GM18870 (cell line): ENCODE measurements at regions not wholly inside any gene's neighbourhood (a gene's known extent, or its start where the extent isn't known, plus 50 kb on each side); places are given as distances from the start of the nearest gene placed in this dataset.

Source experiments
- ATAC-seq: cut with Tn5 transposase; IDR thresholded peaks from one replicate; pipeline ENCODE4 v1.9.1; 2021; ENCODE audit warnings: moderate library complexity; ENCODE audit not compliant: unreplicated experiment

DNA sequence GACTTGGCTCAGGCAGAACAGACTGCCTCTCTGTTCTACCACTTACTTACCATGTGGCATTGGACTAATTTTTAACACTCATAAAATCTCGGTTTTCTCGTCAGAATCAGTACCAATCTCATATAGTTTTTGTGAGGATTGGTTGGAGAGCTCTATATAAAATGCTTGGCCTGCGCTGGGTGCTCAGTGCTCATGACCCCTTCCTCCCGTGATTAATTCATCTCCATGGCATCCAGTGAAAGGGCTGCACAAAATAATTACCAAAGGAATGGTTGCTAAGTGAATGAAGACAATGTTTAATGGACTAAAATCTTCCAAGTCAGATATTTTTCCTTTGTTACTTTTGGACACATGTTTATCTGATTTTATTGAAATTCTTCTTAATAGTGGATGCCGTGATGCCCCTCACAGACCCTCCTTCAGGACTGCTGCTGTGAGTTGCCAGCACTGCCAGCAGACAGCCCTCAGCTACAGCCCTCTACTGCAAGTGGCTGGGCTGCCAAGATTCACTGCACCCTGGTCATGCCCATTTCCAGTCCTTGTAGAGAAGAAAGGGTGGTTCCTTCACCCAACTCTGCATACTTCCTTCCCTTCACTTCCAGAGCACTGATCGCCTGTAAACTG, 436.5 kb downstream of the LMO4 start:
- ATAC-seq: no peak

DNA sequence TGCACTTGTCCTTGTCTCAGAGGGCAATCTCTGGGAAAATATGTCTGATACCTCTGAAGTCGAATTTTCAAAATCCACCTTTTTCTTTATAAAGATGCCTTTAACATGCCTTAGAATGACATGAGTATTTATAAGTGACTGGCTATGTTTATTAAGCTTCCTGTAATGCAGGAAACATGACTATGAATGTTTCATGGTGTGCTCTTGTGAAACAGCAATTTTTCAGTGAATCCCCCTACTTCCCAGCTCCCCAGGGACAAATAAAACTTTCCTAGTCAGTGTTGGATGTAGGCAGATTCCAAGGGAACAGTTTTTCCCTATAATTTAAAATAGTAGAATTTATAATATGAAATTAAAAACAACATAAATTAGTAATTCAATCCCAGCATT, 437.0 kb downstream of the LMO4 start:
- no peak for ATAC-seq

DNA sequence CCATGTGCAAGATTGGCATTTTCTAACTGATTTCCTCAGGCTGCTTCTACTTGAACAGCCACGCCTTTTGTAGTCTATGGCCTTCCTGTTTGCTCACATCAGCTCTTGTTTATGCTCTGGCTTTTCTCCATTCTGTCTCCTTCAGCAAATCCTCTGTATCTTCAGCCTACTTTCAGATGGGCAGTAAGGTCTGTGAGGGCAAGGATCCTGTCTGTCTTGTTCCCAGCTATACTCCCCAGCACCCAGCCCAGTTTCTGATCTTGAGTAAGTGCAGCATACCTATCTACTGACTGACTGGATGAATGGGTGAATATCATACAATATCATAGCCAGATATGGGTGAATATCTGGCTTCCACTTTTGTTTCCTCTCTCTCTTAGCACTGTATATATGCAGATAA, 438.1 kb downstream of the LMO4 start:
- ATAC-seq: no peak

DNA sequence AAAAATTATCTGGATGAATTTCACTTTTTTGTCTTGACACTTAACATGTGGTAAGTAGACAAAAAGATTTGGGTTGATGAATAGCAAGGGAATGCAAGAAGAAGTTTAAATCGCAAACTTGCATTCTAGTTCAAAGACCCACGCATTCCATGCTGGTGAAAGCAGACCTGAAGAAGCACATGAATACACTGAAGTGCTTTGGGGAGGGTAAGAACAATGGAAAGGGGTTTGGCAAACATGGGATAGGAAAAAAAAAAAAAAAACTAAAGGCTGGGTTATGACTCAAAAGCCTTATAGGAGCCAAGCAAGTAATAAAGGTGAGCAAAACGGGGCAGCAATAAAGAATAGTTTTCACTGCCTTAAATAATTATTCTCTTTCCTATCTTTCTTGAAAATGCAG, 450.2 kb downstream of the LMO4 start:
- ATAC-seq: no peak

DNA sequence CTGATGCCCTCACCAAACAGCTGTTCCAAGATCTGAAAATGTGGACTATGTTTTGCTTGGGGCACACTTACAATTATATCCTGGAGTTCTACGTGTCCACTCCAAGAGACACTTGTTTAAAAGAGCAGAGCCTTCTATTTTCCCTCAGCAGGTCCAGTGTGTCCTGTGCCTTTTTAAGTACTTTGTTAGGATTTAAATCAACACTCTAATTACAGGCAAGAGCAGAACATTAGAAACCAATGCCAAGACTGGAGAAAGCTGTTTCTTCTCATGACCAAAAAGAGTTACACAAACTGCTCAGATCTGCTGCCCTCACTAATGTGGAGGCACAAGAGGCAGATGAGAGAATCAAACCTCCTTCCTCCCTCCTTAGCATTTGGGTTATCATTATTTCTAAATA, 452.9 kb downstream of the LMO4 start:
- no peak for ATAC-seq

DNA sequence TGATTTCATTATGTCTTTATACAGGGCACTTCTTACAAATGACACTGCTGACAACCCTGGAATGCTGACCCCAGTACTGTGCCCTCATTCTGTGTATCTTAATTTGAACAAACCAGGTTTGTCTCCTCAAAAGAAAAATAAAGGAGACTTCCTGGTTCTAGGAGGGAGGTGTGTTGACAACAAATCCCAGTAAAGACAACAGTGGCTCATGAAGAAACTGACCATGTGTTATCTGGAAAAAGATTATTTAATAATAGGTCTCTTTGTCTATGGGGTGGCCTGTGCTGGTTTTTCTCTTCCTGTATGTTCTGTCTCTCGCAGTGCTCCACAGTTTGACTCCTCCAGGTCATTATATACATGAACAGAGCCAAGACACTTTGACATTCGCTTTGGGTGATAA, 454.6 kb downstream of the LMO4 start:
- no peak for ATAC-seq

DNA sequence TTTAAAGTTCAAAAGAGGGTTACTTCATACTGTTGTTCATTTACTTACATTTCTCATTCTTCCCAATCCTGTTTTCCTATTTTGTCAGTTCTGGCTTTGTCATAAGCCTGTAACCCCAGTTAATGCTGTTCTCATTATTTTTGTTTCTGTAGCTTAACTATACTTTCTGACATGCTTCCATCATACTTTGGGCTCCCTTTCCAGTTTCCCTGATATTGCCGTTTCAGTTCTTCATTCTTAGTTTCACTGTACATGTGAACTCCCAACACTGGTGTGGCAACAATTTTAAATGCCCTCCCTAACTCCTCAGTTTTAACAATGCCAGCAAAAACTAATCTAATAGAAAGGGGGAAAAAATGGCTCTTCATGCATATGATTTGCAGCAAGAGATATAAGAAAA, 456.7 kb downstream of the LMO4 start:
- ATAC-seq: no peak

DNA sequence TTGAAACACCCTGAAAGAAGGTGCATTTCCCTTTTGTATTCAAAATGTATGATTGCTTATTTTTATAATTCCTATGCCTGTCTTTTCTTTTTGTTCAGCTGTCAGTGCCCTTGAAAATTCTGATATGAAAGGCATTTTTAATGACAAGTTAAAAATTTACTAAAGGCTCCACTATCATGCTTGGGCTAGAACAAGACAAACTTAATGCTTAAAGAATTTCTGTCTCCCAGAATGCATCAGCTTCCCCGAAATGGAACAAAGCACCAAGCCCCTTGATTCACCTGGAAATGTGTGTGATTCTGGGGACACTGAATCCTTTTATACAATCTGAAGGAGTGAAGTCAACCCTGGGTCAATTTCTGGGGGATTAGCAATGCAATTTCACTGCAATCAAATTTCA, 457.5 kb downstream of the LMO4 start:
- no peak for ATAC-seq

DNA sequence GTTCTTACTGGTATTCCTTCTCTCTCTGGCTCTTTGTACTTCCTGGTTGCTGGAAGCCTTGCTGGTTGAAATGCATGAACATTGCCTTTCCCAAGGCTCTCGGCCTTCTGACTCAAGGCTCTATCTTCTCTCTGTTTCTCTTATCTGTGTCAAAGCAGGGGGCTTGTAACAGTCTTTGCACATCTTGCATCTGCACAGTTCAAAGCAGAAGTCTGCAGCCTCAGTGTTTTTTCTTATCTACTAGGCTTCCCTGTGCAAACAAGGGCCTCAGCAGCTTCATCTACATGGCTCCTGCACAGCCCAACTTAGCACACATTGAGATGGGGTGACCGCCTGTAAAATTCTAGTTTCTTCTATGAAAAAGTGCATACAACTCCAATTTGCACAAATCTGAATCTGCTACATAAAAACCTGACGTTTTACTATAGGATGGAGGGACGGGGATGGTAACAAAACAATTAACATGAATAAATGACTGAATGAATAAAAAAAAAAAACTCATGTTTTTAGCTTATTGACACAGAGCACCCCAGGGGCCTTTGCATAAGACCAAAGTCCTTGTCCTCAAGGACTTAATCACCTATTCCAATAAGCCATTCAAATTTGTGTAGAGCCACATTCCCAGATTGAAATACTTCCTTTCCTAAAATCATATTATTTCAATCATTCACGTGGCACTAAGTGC, 458.3 kb downstream of the LMO4 start:
- ATAC-seq: no peak

DNA sequence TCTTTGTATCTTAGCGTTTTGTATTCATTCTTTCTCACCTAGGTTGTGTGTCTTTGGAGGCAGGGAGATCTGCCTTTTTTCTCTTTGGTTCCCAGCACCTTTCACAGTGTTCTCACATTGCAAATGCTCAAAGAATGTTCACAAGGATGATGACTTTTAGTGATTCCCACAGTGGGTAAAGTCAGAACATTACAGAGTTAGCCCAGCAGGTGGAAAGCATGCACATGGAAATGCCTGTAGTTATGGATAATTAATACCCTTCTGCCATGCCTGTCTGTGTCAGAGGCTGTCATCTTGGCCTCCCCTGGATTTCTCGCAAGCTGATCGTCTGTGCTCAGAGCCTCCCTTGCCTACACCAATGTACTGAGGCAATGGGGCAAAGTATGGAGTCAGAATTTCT, 458.9 kb downstream of the LMO4 start:
- no peak for ATAC-seq

DNA sequence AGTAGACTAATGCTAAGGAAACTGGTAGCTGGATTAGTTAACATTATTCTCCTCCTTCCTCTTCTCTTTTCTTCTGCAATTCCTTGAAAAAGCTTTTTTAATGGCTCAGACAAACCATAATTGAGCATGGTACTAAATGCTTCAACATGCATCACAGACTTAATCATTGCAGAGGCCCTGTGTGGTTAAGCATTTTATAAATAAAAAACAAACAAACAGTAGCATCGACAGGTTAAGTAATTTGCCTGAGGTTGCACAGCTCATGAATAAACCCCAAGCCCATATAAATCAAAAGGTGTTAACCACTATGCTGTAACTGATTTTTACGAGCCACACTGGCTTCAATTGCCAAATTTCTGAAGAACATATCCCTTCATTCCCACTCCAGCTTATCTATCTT, 462.1 kb downstream of the LMO4 start:
- ATAC-seq: no peak

DNA sequence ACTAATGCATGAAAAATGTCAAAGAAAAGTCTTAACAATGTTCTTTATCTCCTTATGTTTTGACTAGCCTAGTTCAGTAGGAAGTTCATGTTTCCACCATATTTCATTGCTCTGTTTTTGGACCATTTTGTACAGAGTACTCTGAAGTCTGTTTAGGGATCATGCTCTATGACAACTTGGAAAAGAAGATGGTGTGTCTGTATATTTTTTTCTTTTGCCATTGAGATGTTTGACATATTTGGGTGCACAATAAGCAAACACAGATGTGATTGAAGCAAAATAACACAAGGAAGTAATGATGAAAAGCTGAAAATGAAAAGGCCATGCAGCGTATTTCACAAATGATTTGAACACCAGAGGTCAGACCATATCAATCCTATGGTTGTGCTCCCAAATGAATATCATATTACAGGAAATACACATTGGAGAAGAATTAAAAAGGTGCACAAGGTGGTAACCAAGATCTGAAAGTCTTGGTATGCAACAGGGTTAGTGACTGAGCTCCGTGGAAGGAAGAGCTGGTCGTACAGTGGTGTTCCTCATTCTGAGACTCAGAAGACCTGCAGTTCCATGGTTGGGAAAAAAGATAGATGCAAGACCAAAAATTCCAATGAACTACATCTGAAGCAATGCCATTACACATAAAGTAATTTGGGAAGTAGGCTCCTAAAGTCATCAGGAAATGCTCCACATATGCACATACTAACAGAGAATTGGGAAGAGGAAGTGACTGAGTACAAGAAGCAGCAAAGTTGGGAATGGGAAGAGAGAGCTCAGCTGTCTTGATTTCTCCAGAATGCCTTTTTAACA, 463.5 kb downstream of the LMO4 start:
- no peak for ATAC-seq

DNA sequence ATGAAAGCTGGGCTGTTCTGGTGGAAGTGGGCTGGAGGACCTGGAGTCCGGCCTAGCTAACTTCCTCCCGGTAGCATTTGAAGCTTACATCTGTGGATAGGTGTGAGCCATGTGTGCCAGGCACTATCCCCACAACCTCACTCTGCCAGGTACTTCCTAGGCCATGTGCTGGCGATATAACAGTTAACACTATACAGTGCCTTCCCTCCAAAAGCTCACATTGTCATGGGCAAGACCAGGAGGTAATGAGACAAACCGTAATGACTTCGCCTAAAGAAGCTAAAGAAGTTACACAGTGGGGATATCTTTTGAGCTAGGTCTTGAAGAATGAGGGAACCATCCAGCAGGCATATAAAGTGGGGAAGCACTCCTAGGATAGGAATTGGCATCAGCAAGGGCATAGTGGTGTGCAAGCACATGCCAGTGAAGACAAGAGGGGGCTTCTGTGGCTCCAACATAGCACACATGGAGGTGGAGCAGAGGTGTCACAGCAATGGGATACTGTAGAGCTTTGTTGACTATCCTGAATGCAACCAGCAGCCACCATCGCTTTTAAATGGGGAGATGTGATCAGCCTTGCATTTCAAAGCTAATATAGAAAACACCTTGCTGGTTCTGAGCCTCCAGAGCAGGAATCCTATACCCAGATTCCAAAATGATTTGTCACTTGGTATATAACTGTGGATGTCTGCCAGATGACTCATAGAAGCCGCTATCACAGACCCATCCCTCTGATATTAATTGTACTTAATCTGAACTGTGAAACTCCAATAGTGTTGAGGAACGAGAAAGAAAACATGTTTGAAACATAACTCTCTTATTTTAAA, 466.3 kb downstream of the LMO4 start:
- ATAC-seq: no peak

DNA sequence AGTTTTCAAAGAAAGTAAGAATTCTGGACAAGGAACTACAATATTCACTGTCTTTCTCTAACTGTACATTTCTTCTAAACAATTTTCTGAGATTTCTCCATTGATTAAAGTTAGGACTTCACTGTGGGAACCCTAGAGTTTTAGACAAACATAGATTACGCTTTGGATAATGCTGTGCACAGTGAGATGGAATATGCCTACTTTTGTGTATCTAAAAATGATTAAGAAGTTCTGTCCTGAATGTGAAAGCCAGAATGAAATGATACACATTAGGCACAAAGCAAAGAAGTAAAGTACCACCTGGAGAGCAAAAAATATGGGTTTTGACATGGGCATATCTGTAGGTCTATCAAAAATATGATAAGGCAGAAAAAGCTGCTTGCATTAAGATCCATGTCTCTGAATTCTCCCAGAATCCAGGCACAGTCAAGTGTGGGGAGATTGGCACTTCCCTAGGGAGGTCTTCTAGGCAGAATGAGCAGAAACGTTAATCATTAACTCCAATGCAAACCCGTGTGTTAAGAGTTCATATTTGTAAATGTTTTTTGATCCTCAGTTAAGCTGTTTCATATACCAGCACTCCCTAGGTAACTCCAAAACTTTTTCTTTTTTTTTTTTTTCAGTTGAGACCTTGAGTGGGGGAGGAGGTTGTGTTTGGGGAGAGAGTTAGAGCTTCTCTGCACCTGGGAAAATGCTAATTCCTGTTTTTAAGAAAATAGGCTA, 467.1 kb downstream of the LMO4 start:
- no peak for ATAC-seq

DNA sequence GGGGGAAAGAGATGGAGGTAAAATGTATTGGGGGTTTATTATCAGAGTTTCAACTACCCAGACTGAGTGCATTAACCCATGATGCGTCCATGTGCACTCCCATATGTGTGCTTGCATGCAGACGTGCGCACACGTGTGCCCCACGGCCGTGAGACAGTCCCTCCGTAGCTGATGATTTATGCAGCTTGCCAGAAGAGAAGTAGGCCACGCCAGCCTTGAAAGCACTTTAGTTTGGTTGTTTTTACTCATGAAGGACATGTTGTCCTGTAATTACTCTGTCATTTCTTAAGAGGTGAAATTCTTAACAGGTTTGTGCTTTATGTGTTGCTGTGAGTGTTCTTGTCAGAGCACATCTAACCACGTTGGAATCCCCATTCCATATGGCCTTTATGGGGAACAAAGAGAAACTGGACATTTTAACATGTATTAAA, 467.8 kb downstream of the LMO4 start:
- no peak for ATAC-seq

DNA sequence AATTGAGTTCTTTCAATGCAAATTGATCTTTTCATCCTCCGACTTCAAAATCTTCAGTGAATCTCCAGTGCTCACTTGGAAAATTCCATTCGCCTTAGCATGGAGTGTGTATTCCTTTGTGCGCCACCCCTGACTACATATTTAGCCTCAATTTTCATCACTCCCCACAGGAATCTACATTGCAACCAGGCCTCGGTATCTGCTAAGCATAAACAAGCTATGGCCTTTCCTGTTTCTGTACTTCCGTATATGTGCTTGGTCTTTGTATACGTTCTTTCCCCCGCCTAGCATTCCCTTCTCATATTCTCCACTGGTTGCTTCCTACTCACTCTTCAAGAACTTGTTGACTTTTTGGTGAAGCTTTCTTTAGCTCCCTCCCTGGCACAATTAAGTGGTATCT, 470.8 kb downstream of the LMO4 start:
- ATAC-seq: no peak

DNA sequence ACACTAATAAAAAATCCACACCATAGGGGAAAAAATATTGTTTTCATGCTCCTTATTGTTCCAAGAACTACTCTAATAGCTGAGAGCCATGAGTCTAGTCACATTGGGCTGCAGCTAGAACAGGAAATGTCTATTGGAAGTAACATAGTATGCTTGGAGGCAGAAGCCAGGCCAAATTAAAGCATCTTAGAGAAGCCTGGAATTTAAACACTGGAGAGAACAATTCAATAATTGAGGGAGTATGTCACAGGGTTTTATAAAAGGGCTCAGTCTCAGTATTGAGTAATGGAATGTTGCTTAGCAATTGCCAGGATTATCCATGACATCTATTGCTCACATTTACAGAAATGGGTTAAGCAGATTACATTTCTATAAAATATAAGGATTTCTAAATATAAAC, 471.3 kb downstream of the LMO4 start:
- no peak for ATAC-seq

DNA sequence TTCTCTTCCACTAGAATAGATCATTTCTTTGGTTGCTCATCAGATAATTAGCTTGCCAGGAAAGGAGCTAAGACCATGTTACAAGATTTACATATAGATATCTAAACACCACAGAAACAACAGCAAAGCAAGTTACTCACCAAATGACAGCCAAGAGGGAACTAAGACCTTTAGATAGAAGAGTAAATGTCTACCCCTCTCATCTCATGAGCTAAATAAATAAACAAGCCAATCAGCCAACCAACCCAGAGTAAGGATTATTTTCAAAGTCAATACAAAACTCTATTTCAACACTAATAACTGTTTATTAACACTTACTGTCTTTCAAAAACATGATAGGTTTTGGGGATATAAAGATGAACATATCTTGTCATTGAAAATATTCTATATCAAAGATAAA, 474.7 kb downstream of the LMO4 start:
- ATAC-seq: no peak

DNA sequence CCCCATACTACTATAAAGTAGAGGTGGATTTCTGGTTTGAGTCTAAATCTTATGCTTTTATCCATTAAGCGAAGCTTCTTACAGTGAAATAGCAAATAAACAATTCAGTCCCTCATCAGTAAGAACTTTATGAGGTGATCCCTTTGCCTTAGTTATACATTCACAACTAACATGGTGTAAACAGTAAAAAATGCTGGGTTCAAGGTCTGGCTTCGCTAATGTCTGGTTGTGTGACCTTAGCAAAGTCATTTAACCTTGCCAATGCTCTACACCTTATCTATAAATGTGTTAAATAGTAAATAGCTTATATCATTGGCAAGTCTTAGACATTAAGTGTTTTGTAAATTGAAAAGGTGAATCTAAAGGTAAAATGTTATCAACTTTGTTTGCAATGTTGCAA, 475.4 kb downstream of the LMO4 start:
- no peak for ATAC-seq

DNA sequence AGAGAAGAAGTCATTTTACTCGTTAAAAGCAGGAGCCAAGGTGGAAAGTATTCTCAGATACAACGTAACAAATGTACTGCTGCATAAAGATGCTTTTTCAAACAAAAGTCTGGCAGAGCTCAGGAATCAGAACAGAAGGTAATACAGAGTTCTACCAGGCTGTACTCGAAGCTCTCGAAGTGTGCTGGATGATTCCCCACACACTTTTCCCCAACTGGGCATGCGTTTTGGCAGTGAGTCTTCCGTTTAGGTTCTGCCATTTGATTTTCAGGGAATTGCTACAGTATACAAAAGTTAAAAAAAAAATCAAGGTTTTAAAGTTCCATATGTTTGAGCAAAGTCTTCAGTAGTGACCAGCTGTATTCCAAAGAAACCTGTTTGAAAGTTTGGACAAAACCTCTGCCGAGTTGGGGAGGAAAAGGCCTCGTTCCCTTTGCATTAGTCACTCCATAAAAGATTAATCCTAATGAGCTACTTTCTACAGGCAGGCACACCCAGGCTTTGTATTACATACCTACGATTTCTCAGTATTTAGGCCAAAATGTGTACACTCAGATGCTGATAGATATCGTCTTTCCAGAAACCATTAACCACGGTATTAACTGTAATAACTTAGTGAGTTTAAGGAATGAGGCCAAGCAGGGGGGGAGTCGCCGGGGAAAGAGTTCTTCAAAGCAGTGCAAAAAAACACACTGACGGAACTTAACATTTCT, 477.1 kb downstream of the LMO4 start:
- ATAC-seq: no peak
